ENCODE measurements at regions not wholly inside any gene's neighbourhood (a gene's known extent, or its start where the extent isn't known, plus 50 kb on each side); places are given as distances from the start of the nearest gene placed in this dataset.

- peak; percentile 15 for DNase-seq
Observed at GRCh38 chr14:65937079-65937959, 524.8 kb downstream of the FUT8 start.

DNA sequence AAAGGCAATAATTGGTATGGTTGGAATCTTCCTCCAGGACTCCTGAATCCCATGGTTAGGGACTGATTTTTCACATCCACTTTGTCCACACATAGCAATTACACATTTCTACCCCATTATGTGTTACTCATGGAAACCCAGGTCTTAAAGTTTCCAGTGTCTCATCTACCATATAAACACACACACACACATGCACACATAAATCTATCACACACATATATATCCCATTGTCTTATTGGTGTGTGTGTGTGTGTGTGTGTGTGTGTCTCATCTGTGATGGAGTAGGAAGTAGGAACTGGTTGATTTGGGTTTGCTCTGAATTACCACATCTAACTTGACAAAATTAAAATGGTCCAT, 525.4 kb downstream of the FUT8 start:
- no peak for DNase-seq

GRCh38 chr14:65938738-65939137, 526.2 kb downstream of the FUT8 start:
- no peak for DNase-seq

- no peak for DNase-seq
Observed at GRCh38 chr14:65939184-65939583, 526.7 kb downstream of the FUT8 start.

- no peak for DNase-seq
Observed at GRCh38 chr14:65940056-65940735, 527.7 kb downstream of the FUT8 start.

GRCh38 chr14:65941091-65941490, 528.6 kb downstream of the FUT8 start:
- DNase-seq: no peak

- DNase-seq: no peak
Observed at GRCh38 chr14:65943150-65943549, 530.6 kb downstream of the FUT8 start.

DNA sequence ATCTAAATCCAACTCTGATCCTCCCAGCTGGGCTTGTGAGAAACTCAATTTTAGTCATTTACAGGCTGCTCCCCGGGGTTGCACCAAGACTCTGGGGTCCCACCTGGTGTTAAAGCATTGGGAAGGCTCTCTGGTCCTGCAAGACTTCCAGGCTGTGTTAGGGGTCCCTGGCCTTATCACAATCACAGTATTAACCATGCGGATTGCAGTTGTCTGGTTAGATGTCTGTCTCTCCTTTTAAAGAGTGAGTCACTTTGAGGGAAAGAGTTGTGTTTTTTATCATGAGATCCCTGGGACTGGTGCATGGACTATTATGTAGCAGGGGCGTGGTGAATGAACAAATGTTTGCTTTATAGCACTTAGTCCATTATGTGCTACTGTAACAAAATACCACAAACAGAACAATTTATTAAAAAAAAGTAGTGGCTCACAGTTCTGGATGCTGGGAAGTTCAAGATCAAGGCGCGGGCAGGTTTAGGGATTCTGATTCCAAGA, 531.4 kb downstream of the FUT8 start:
- no peak for DNase-seq

DNA sequence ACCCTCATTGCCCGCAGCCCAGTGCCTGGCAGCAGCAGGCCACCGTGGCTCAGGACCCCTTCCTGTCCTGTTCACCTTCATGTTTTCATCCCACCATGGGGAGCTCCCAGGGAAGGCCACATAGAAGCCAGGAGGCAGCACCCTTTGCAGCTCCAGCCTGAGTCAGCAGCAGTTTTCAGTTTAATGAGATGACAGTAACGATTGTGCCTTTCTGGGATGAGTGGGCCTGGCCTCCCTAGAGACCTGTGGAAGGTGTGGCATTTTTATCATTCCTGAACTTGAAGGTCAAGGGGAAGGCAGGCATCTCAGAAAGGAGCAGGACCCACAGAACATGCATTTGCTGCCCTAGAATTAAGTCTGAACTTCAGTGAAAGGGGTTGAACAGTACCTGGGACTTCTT, 532.8 kb downstream of the FUT8 start:
- no peak for DNase-seq

DNA sequence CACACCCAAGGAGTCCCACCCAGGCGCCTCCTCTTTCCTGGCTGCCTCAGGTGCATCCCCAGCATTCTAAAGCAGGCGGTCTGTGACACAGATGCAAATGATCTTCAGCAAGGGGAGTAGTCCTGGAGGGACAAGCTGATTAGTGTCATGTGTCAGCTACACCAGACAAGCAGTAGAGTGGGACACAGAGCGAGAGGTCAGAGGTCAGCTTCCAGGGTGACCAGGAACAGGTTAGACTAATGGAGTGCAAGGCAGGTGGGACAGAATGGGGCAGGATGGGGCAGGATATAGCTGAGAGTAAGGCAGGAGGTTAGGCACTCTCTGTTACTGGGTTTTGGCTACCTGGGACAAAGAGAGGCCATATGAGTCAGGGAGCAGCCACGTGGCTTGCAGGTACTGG, 534.0 kb downstream of the FUT8 start:
- DNase-seq: no peak

DNA sequence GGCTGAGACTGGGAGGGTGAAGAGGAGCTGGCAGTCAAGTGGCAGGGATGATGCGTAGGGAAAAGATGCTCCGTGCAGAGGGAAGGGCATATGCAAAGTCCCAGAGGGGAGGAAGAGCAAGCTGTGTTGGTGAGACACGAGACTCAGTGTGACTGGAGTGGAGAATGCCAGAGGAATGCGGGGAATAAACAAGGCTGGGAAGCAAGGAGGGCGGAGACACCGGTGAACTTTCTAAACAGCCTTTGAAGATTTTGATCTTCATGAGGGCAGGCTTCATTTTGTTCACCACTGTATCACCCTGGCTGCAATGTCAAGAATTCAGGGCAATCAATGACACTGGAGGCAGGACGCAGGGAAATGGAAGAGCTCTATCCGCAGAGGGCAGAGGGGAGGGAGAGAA, 535.8 kb downstream of the FUT8 start:
- no peak for DNase-seq

GRCh38 chr14:65949711-65950516, 536.3 kb upstream of the CCDC196 start:
- peak; percentile 30 for DNase-seq

- DNase-seq: no peak
Observed at GRCh38 chr14:65954942-65955341, 531.2 kb upstream of the CCDC196 start.

DNA sequence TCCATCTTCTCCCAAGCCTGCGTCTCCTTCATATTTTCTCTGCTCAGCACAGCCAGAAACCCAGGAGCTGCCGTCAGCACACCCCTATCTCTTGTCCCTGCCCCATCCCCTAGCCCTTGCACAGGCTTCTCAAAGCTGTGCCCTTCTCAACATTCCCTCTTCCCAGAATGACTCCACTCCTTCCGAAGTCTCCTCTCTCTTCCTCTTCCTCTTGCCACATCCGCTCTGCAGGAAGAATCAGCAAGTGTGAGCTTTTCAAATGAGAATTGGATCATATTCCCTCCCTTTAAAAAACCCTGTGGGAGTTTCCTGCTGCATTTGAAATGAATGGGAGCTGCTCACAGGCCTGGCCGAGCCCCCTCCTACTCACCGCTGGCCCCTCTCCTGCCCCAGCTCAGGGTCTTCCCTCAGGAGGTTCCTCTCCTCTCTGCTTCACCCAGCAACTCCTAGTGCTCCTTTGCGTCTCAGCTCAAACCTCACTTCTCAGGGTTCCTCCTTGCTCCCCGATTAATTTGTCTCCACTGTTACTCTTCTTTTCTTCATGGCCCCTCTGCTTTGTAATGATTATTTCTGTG, 528.5 kb upstream of the CCDC196 start:
- DNase-seq: no peak

GRCh38 chr14:65958664-65959562, 527.3 kb upstream of the CCDC196 start:
- DNase-seq: peak; percentile 55

DNA sequence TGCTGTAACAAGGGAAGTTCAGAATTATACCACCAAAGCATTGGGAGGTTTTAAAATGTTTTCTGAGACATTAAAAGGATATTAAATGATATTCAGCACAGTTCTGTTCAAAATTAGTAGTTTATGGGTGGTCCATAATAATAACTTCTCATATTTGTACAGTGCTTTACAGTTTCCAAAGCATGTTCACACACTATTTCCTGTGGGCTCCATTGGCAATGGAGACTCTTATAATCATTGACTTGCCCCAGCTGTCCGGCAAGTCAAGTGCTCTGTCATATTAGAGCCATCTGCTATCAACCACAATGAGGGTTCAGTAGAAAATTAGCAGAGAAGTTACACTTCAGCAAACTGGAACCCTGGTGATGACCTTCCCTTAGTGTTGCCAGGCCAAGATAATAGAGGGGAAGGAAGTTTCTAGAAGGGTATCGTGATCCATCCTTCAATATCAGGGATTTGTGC, 526.6 kb upstream of the CCDC196 start:
- no peak for DNase-seq

DNA sequence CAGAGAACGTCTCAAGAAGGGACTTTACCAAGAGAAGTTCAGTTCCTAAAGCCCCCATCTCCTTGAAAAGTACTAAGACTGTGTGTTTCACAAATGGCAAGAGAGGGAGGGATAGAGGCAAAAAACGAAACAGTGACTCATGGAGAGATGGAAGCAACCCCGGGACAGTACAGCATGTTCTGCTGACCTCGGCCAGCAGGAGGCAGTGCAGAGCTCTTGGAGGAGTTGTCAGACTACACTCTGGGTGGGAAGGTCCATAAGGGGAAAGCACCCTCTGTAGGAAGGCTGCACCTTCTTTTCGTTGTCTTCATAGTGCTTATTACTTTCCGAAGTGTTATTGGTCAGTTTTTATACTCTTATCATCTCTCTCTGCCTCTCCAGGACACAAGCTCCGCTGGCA, 525.2 kb upstream of the CCDC196 start:
- DNase-seq: peak; percentile 63

DNA sequence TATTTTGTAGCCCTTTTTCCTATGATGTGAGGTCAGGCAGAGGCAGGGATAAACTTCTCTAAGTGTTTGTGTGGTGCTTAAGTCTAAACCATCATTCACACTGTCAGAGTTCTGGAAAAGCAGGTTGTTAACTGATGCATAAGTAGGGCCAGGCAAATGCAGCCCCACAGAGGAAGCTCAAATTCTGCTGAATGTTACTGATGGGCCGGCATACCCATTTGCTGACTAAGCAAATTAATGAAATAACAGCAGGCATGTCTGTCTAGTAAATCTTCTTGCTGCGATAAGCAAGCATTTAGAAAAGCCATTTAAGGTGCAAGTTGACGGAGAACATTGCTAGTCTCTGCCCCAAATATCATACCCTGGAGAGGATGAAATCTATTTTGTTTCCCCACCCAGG, 523.2 kb upstream of the CCDC196 start:
- DNase-seq: no peak

GRCh38 chr14:65964366-65964765, 521.8 kb upstream of the CCDC196 start:
- no peak for DNase-seq

GRCh38 chr14:65966188-65966587, 520.0 kb upstream of the CCDC196 start:
- DNase-seq: no peak

GRCh38 chr14:65972346-65972870, 513.8 kb upstream of the CCDC196 start:
- DNase-seq: no peak

GRCh38 chr14:65972891-65973290, 513.3 kb upstream of the CCDC196 start:
- no peak for DNase-seq
